HEK293T (cell line): ENCODE measurements at regions not wholly inside any gene's neighbourhood (a gene's known extent, or its start where the extent isn't known, plus 50 kb on each side); places are given as distances from the start of the nearest gene placed in this dataset.

Experiments used
- CTCF ChIA-PET: fragments of 350-600 bp; formaldehyde crosslinking; extraction: SDS; loops from one replicate; lab custom pipeline; 2021; ENCODE audit warnings: antibody characterized with exemption, inconsistent platforms; lab: Yijun Ruan, JAX
- POLR2A ChIA-PET: fragments of 350-600 bp; formaldehyde crosslinking; extraction: SDS; loops from one replicate; lab custom pipeline; 2020; ENCODE audit warnings: antibody characterized with exemption, inconsistent platforms; lab: Yijun Ruan, JAX
- DNase-seq: peaks from one replicate; pipeline ENCODE4 v3.0.0; 2012; ENCODE audit warnings: mixed read lengths; ENCODE audit errors: extremely low spot score
- ARNT ChIP-seq: fragments of 450-650 bp; IDR thresholded peaks from 2 replicates; pipeline ENCODE4 v1.6.1; 2017; ENCODE audit warnings: mild to moderate bottlenecking
- BHLHE40 ChIP-seq: fragments of 450-650 bp; IDR thresholded peaks from 2 replicates; pipeline ENCODE4 v1.6.1; 2016; ENCODE audit warnings: mild to moderate bottlenecking, moderate library complexity, borderline replicate concordance
- CTBP1 ChIP-seq: fragments of 450-650 bp; IDR thresholded peaks from 2 replicates; pipeline ENCODE4 v1.6.1; 2016; ENCODE audit warnings: borderline replicate concordance
- ELF4 ChIP-seq: fragments of 450-650 bp; IDR thresholded peaks from 2 replicates; pipeline ENCODE4 v1.6.1; 2017; ENCODE audit warnings: antibody characterized with exemption
- FOXA1 ChIP-seq: fragments of 450-650 bp; IDR thresholded peaks from 2 replicates; pipeline ENCODE4 v1.6.1; 2016; ENCODE audit warnings: mild to moderate bottlenecking
- FOXK2 ChIP-seq: fragments of 450-650 bp; IDR thresholded peaks from 2 replicates; pipeline ENCODE4 v1.6.1; 2016; ENCODE audit warnings: mild to moderate bottlenecking
- FOXM1 ChIP-seq: fragments of 450-650 bp; IDR thresholded peaks from 2 replicates; pipeline ENCODE4 v1.6.1; 2017; ENCODE audit warnings: mild to moderate bottlenecking, borderline replicate concordance
- HDGF ChIP-seq: fragments of 450-650 bp; IDR thresholded peaks from 2 replicates; pipeline ENCODE4 v1.6.1; 2017; ENCODE audit warnings: antibody characterized with exemption, borderline replicate concordance
- L3MBTL2 ChIP-seq: fragments of 450-650 bp; conservative IDR thresholded peaks from 2 replicates; pipeline ENCODE4 v1.6.1; 2016; ENCODE audit warnings: mild to moderate bottlenecking
- LEF1 ChIP-seq: fragments of 450-650 bp; IDR thresholded peaks from 2 replicates; pipeline ENCODE4 v1.6.1; 2017; ENCODE audit warnings: mild to moderate bottlenecking, borderline replicate concordance
- NFRKB ChIP-seq: fragments of 450-650 bp; IDR thresholded peaks from 2 replicates; pipeline ENCODE4 v1.6.1; 2016; ENCODE audit warnings: mild to moderate bottlenecking, moderate library complexity
- PKNOX1 ChIP-seq: fragments of 450-650 bp; IDR thresholded peaks from 2 replicates; pipeline ENCODE4 v1.6.1; 2016
- SP1 ChIP-seq: fragments of 450-650 bp; IDR thresholded peaks from 2 replicates; pipeline ENCODE4 v1.6.1; 2017
- SUZ12 ChIP-seq: fragments of 450-650 bp; IDR thresholded peaks from 2 replicates; pipeline ENCODE4 v1.6.1; 2016; ENCODE audit warnings: mild to moderate bottlenecking
- TARDBP ChIP-seq: fragments of 450-650 bp; IDR thresholded peaks from 2 replicates; pipeline ENCODE4 v1.6.1; 2016
- ZNF384 ChIP-seq: fragments of 450-650 bp; IDR thresholded peaks from 2 replicates; pipeline ENCODE4 v1.6.1; 2016

GRCh38 chr17:14864127-14864526, 401.0 kb downstream of the PMP22 start:
- ChIA-PET CTCF (no interaction called here), POLR2A (no interaction called here)
- TF ChIP-seq ARNT (no peak), CTBP1 (no peak), NFRKB (no peak)
- DNase-seq, result no peak

GRCh38 chr17:14859542-14859941, 405.6 kb downstream of the PMP22 start:
- DNase-seq, result no peak
- ChIA-PET CTCF (no interaction called here), POLR2A (no interaction called here)
- TF ChIP-seq TARDBP, result no peak
- TF ChIP-seq NFRKB, result no peak
- no peak for TF ChIP-seq PKNOX1
- TF ChIP-seq L3MBTL2, result no peak
- no peak for TF ChIP-seq HDGF
- TF ChIP-seq FOXK2, result no peak
- TF ChIP-seq SUZ12, result no peak
- no peak for TF ChIP-seq FOXA1
- TF ChIP-seq BHLHE40, result no peak
- TF ChIP-seq LEF1, result no peak
- TF ChIP-seq ARNT, result no peak
- TF ChIP-seq CTBP1, result no peak
- TF ChIP-seq SP1, result no peak
- TF ChIP-seq FOXM1, result no peak

GRCh38 chr17:14856176-14856575, 408.9 kb downstream of the PMP22 start:
- CTCF ChIA-PET, result no interaction called here
- POLR2A ChIA-PET, result no interaction called here
- TF ChIP-seq NFRKB, result no peak
- TF ChIP-seq FOXA1, result no peak
- no peak for TF ChIP-seq SUZ12
- TF ChIP-seq PKNOX1, result no peak
- no peak for TF ChIP-seq FOXK2
- no peak for TF ChIP-seq ZNF384
- TF ChIP-seq FOXM1, result no peak
- no peak for TF ChIP-seq CTBP1
- TF ChIP-seq ELF4, result no peak
- no peak for DNase-seq

GRCh38 chr17:14854691-14855090, 410.4 kb downstream of the PMP22 start:
- no peak for TF ChIP-seq TARDBP
- no peak for TF ChIP-seq NFRKB
- no peak for TF ChIP-seq FOXA1
- no peak for TF ChIP-seq CTBP1
- no peak for TF ChIP-seq PKNOX1
- TF ChIP-seq SUZ12, result no peak
- no peak for TF ChIP-seq HDGF
- no peak for TF ChIP-seq LEF1
- TF ChIP-seq FOXK2, result no peak
- no peak for TF ChIP-seq FOXM1
- no peak for TF ChIP-seq ZNF384
- no peak for TF ChIP-seq BHLHE40
- TF ChIP-seq ELF4, result no peak
- ChIA-PET POLR2A (no interaction called here), CTCF (no interaction called here)
- DNase-seq, result no peak

- no peak for TF ChIP-seq L3MBTL2
- TF ChIP-seq ZNF384, result no peak
- no peak for TF ChIP-seq SP1
- no peak for TF ChIP-seq HDGF
- TF ChIP-seq LEF1, result no peak
- no peak for TF ChIP-seq CTBP1
- TF ChIP-seq PKNOX1, result no peak
- no peak for TF ChIP-seq NFRKB
- TF ChIP-seq FOXM1, result no peak
- TF ChIP-seq ELF4, result no peak
- TF ChIP-seq TARDBP, result no peak
- no peak for TF ChIP-seq SUZ12
- no peak for TF ChIP-seq ARNT
- CTCF ChIA-PET, result no interaction called here
- POLR2A ChIA-PET, result no interaction called here
- DNase-seq, result no peak
Measured at GRCh38 chr17:14845591-14846281, 419.4 kb downstream of the PMP22 start.

GRCh38 chr17:14843086-14843795, 421.9 kb downstream of the PMP22 start:
- POLR2A ChIA-PET, result no interaction called here
- CTCF ChIA-PET, result no interaction called here
- DNase-seq, result no peak
- TF ChIP-seq HDGF (no peak), L3MBTL2 (no peak), ELF4 (no peak), SP1 (no peak), FOXK2 (no peak), NFRKB (no peak), BHLHE40 (no peak), FOXA1 (no peak), LEF1 (no peak), TARDBP (no peak), FOXM1 (no peak)
